Upper lobe of left lung (tissue), 6 donors: ENCODE measurements at regions not wholly inside any gene's neighbourhood (a gene's known extent, or its start where the extent isn't known, plus 50 kb on each side); places are given as distances from the start of the nearest gene placed in this dataset.

ENCODE experiments used
- ATAC-seq, 2 donors: fragments of 200-7000 bp; cut with Tn5 transposase; one replicate each; pipeline ENCODE4 v1.9.1; 2022; ENCODE audit warnings: mild to moderate bottlenecking in 2 of 2, moderate library complexity in 2 of 2; ENCODE audit not compliant: low FRiP score in 2 of 2
- DNase-seq, 2 donors: peaks; one replicate each; pipeline ENCODE4 v3.0.0-alpha.2; 2019 to 2020
- H3K27ac ChIP-seq, 4 donors: fragments of 200-600 bp; sonication (generic); one replicate each; pipeline ENCODE4 v1.5.1; 2016 to 2019
- H3K27me3 ChIP-seq, 4 donors: fragments of 200-600 bp; sonication (generic); one replicate each; pipeline ENCODE4 v1.5.1; 2017 to 2019
- H3K36me3 ChIP-seq, 4 donors: fragments of 200-600 bp; sonication (generic); one replicate each; pipeline ENCODE4 v1.5.1; 2016 to 2019
- H3K4me1 ChIP-seq, 4 donors: fragments of 200-600 bp; sonication (generic); one replicate each; pipeline ENCODE4 v1.5.1; 2018 to 2019
- H3K4me3 ChIP-seq, 4 donors: fragments of 200-600 bp; sonication (generic); one replicate each; pipeline ENCODE4 v1.5.1; 2017 to 2019; ENCODE audit warnings: mild to moderate bottlenecking in 2 of 4, moderate library complexity in 1 of 4
- H3K9me3 ChIP-seq, 4 donors: fragments of 200-600 bp; sonication (generic); one replicate each; pipeline ENCODE4 v1.5.1; 2018 to 2019
- CTCF ChIP-seq, 6 experiments: fragments of 450-650 bp in 4 of 6; fragments of 200-600 bp in 2 of 6; sonication (generic) in 2 of 6; IDR thresholded peaks; one replicate each; pipeline ENCODE4 v1.5.1; 2016 to 2019; ENCODE audit warnings: antibody characterized with exemption in 6 of 6
- EP300 ChIP-seq, 4 donors: sonication (generic); formaldehyde crosslinking; IDR thresholded peaks; one replicate each; pipeline ENCODE4 v1.5.1; 2017; ENCODE audit warnings: antibody characterized with exemption in 4 of 4, control low read depth in 2 of 4
- POLR2A ChIP-seq, 4 donors: fragments of 450-650 bp; IDR thresholded peaks; one replicate each; pipeline ENCODE4 v1.5.1; 2016 to 2017; ENCODE audit warnings: antibody characterized with exemption in 4 of 4, mild to moderate bottlenecking in 2 of 4
- POLR2AphosphoS5 ChIP-seq, 2 donors: sonication (generic); formaldehyde crosslinking; IDR thresholded peaks; one replicate each; pipeline ENCODE4 v1.5.1; 2017; ENCODE audit warnings: antibody characterized with exemption in 2 of 2
- WGBS, 2 donors: methylation state at CpG; one replicate each; pipeline ENCODE4 v1.1.5; 2017 to 2018; 5-methylcytosine and 5-hydroxymethylcytosine counted together
- donor health status: DM: no; HTN: no; CAD: no; lungs with moderate emphysema.
- donor health status: DM: no; HTN: yes; CAD: no; lungs with severe emphysema.

DNA sequence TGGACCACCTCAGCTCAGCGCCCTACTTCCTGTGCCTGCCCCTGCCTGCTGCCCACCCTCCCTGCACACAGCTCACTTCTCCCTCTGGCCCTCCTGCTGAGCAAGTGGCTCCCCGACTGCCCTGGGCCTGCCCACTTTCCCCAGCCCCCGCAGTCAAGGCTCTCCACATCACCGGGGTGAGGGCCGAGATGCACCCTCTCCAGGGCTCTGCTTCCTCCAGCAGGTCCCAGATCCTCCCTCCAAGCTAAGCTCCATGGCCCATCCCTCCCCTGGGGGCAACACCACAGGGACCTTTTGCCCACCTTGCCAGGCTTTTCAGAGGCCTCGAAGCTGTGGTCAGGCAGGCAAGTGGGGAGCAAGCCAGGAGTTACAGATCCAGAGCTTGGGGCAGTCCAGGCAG lies 820.2 kb downstream of the KCNJ18 start:
- Histone ChIP-seq H3K4me1 (no peaks in the 10 kb centered on the region), H3K27me3 (no peaks in the 10 kb centered on the region), H3K27ac (no peak overlapping the region), H3K4me3 (no peak overlapping the region), H3K36me3 (no peaks in the 10 kb centered on the region), H3K9me3 (peaks cover 0 to 22% (median 0%) of the 10 kb centered on the region in 4 donors)
- WGBS, 2 donors: 91 to 92% methylated on average over 3 to 6 of the region's 6 CpGs
- no peak for TF ChIP-seq EP300 (IDR thresholded peaks at IDR 0.05)
- no peak for TF ChIP-seq POLR2A (IDR thresholded peaks at IDR 0.05)
- no peak for TF ChIP-seq CTCF (IDR thresholded peaks at IDR 0.05)
- TF ChIP-seq POLR2AphosphoS5 (IDR thresholded peaks at IDR 0.05): no peak
- ATAC-seq (no peak), DNase-seq (no peak)

- Histone ChIP-seq H3K27ac (no peak overlapping the region), H3K4me1 (no peaks in the 10 kb centered on the region), H3K4me3 (no peak overlapping the region), H3K27me3 (no peaks in the 10 kb centered on the region), H3K36me3 (no peaks in the 10 kb centered on the region), H3K9me3 (peaks cover 0 to 25% (median 0%) of the 10 kb centered on the region in 4 donors)
- WGBS, 2 donors: 79 to 83% methylated on average over 11 to 21 of the region's 21 CpGs
- ATAC-seq (no peak), DNase-seq (peak in 1 of 2 donors; percentile 65)
- TF ChIP-seq EP300 (IDR thresholded peaks at IDR 0.05) (no peak), POLR2A (IDR thresholded peaks at IDR 0.05) (no peak), CTCF (IDR thresholded peaks at IDR 0.05) (no peak), POLR2AphosphoS5 (IDR thresholded peaks at IDR 0.05) (no peak)
Measured at GRCh38 chr17:22512997-22513538, 820.7 kb downstream of the KCNJ18 start.

- Histone ChIP-seq H3K4me3 (no peak overlapping the region), H3K4me1 (no peaks in the 10 kb centered on the region), H3K27ac (no peak overlapping the region), H3K36me3 (no peaks in the 10 kb centered on the region), H3K27me3 (no peaks in the 10 kb centered on the region), H3K9me3 (peaks cover 0 to 25% (median 0%) of the 10 kb centered on the region in 4 donors)
- peak; percentile 5 to 43 for ATAC-seq
- TF ChIP-seq CTCF (IDR thresholded peaks at IDR 0.05): no peak
- no peak for TF ChIP-seq POLR2AphosphoS5 (IDR thresholded peaks at IDR 0.05)
- no peak for TF ChIP-seq POLR2A (IDR thresholded peaks at IDR 0.05)
- no peak for TF ChIP-seq EP300 (IDR thresholded peaks at IDR 0.05)
- DNase-seq: no peak
- WGBS, 2 donors: 68 to 74% methylated on average over 6 of the region's 6 CpGs
Measured at GRCh38 chr17:22514315-22514714, 822.0 kb downstream of the KCNJ18 start.

DNA sequence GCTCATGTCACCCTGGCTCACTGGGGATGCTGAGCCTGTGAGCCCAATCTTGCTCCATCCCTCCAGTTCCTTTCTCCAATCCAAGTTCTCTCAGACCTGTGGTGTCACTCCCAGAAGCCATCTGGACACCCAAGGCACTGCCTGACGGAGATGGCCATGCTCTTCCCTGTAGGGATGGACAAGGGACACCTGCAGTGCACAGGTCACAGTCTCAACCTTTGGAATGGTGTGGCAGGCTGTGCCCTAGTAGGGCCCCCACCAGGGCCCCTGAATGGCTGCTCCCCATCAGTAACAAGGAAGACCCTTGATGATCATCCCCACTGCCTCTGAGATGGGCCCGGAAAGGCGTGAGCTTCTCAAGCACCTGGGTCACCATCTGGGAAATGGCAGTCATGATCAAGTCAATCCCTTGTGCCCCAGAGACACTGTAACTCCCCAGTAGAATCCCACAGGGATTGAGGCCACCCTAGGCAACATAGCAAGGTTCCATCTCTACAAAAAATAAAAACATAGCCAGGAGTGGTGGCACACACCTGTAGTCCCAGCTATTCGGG lies 822.5 kb downstream of the KCNJ18 start:
- Histone ChIP-seq H3K27me3 (no peaks in the 10 kb centered on the region), H3K4me1 (no peaks in the 10 kb centered on the region), H3K27ac (no peak overlapping the region), H3K4me3 (no peak overlapping the region), H3K9me3 (peaks cover 0 to 25% (median 0%) of the 10 kb centered on the region in 4 donors), H3K36me3 (no peaks in the 10 kb centered on the region)
- WGBS, 2 donors: 84 to 85% methylated on average over 3 to 4 of the region's 4 CpGs
- TF ChIP-seq CTCF (IDR thresholded peaks at IDR 0.05) (no peak), EP300 (IDR thresholded peaks at IDR 0.05) (no peak), POLR2AphosphoS5 (IDR thresholded peaks at IDR 0.05) (no peak), POLR2A (IDR thresholded peaks at IDR 0.05) (no peak)
- DNase-seq (no peak), ATAC-seq (no peak)

DNA sequence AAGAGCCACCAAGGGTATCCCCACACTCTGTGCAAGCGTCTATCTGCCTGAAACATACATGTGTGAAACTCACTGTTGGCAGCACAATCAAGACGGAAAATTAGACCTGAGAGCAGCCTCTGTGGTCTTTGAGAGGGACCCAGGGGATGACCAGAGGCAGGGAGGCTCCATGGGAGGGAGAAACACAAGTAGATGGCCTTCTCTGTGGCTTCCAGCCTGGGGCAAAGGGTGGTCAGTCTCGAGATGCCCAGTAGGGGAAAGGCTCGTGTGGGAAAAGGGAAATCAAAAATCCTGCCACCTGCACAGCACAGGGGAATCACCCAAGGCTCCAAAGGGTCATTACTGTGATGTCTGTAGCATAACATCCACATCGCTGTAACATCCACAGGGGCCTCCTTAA lies 823.3 kb downstream of the KCNJ18 start:
- ATAC-seq (no peak), DNase-seq (no peak)
- Histone ChIP-seq H3K4me3 (no peak overlapping the region), H3K36me3 (no peaks in the 10 kb centered on the region), H3K4me1 (no peaks in the 10 kb centered on the region), H3K27me3 (no peaks in the 10 kb centered on the region), H3K27ac (no peak overlapping the region), H3K9me3 (peaks cover 0 to 25% (median 0%) of the 10 kb centered on the region in 4 donors)
- 41 to 60% methylated on average over 5 of the region's 5 CpGs for WGBS, 2 donors
- no peak for TF ChIP-seq POLR2A (IDR thresholded peaks at IDR 0.05)
- TF ChIP-seq EP300 (IDR thresholded peaks at IDR 0.05): no peak
- no peak for TF ChIP-seq POLR2AphosphoS5 (IDR thresholded peaks at IDR 0.05)
- no peak for TF ChIP-seq CTCF (IDR thresholded peaks at IDR 0.05)
